ENCODE measurements at regions not wholly inside any gene's neighbourhood (a gene's known extent, or its start where the extent isn't known, plus 50 kb on each side); places are given as distances from the start of the nearest gene placed in this dataset.

- TF ChIP-seq POLR2A (IDR thresholded peaks at IDR 0.05), result no peak
- no peak for TF ChIP-seq CTCF (IDR thresholded peaks at IDR 0.05)
Observed at GRCh38 chr11:122336706-122337105, 220.7 kb upstream of the BLID start.

Measured in adrenal gland (tissue), 5 donors.